ENCODE measurements at regions not wholly inside any gene's neighbourhood (a gene's known extent, or its start where the extent isn't known, plus 50 kb on each side); places are given as distances from the start of the nearest gene placed in this dataset.

DNA sequence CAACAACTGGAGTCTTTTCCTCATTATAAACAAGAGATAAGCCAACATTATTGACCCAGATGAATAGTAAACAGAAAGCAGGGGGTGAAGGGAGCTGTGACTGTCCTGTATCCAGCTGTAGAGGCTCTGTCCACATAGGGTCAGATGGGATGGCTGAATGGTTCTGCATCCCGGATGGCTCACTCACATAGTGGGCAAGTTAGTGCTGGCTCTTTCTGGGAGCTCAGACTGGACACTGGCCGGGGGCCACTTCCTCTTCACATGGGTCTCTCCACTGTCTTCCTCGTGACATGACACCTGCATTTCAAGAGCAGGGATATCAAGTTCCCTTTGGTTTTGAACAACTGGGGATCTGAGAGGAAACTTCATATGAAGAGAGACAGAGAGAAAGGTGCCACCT is 969.6 kb upstream of the TMEM132C start:
- no peak for DNase-seq

DNA sequence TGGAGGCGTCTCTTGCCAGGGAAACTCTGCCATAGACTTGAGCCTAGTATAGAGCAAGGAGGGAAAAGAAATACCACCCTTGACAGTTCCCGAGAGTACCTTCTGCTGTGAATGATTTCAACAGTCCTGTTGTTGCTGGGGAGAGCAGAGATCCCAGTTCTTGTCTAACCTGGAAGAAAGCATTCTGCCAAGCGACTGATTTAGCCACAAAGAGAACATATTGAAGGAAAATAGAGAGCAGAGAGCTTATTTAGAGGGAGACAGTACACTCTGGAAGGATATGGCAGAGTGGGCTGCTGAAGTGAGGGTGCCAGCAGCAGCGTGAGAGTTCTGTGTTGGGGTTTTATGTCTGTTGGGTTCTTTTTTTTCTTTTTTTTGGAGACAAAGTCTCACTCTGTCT is 966.9 kb upstream of the TMEM132C start:
- DNase-seq: no peak

DNA sequence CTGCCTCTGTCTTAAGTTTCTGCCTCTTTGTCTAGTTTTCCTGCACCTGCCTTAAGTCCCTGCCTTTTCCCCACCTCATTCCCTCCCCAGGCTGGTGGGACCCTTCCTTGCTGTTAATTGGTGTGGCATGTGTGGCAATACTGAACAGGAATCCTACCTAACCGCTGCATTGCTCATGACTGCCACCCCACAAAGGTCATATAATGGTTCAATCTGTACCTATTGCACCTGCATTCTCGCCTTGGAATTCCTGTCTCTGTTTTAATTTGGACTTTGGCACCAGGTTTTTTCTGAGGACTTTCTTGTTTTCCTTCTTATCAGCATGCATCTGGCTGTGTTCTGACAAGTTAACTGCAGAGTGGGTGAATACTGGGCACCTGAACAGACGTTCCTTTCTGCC is 966.2 kb upstream of the TMEM132C start:
- DNase-seq: no peak

DNA sequence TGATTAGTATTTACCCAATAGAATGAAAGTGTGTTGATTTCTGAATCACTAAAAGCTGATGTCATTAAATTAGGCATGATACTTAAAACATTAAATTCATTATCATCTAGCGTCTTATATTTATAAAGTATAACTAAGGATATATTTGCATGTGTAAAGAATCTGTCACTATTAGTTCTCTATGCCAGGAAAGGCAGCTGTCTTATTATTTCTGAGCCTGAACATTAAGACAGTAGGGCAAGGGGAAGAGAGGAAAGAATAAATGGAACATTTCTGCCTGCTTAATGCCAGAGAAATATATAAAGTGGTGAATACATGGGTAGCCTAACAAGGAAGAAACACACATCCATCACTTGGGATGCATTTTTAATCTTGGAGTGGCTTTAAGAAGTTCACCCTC is 965.1 kb upstream of the TMEM132C start:
- DNase-seq: no peak

DNA sequence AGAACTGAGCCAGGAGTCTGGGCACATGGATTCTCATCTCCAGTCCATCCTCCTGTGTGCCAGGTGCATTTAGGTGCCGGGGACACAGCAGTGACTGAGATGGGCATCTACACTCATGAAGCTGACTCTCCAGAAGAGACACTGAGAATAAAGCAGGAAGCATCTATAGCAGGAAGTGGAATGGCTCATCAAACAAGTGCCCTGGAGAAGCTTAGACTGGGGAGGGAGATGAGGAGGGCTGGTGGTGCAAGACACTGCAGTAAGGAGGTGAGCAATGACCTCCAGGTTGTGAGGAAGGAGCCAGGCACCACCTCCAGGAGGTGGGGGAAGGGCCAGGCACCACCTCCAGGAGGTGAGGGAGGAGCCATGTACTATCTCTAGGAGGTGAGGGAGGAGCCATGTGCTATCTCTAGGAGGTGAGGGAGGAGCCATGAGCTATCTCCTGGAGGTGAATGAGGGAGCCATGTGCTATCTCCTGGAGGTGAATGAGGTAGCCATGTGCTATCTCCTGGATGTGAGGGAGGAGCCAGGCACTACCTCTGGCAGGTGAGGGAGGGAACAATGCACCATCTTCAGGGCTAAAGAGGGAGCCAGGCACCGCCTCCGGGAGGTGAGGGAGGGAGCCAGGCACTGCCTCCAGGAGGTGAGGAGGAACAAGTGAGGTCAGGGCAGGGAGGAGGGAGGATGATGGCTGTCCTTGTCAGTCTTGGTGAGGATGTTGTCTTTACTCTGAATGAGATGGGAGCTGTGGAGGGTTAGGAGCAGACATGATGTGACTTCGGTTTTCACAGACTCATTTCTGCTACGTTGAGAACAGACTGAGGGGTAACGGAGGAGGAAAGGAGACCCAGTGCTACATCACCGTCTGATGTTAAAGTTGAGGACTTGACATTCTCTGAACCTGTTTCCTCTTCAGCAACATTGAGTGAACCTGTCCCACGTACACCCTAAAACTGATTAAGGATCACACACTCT is 961.9 kb upstream of the TMEM132C start:
- no peak for DNase-seq

DNA sequence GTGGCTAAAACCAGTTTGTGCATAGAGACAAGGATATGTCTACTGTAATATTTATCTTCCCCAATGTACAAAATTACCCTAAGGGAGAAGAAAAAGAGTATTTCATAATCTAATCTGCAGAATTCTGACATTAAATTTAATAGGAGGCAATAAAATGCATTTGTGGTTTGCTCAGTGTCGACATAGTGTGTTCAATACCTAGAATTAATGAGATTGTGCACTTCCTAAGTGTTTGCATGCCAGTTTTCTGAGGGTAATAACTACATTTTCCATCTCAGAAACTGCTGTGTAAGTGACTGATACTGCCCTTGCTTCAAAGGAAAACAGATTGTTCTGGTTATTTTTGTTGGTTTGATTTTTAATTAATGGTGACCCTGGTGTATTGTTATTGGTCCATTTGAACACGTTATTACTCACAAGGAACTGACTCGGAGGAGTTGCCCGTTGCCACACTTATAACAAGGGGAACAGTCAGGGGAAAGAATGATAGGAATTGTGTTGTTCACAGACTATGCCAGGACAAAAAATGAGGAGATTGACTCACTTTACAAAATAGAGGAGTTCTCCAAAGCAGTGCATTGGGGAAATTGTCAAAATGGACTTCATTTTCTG is 960.3 kb upstream of the TMEM132C start:
- DNase-seq: no peak

DNA sequence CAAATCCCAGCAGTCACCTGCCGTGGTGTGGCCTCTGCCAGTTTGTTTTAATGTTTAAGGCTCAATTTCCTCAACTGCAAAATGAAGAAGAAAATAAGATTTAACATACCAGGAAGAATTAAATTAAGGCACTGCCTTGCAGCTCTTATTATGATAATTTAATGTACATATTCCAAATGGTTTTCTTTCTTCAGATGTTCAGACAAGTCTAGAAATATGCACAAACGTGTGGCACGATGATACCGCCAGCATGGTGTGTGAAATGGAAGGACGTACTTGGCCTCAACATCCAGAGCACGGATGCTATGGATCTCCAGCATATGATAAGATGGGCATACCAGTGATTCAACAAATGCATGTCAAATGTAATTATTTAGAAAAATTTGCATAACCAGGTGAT is 959.4 kb upstream of the TMEM132C start:
- DNase-seq: no peak

DNA sequence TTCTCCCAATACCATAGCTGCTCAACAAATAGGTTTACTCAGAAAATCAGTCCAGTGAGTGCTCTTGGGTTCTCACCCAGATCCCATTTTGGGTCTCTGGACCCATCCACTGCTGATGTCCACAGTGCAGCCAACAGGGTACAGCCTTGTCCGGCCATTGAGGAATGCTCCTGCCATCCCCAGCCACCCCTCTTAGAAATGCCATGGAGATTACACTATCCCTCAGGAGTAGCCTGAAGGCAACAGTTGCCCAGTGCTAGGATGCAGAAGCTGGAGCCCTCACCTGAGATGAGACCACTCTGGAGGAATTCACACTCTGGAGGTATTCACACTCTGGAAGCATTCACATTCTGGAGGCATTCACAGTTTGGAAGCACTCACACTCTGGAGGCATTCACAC is 958.8 kb upstream of the TMEM132C start:
- DNase-seq: no peak

DNA sequence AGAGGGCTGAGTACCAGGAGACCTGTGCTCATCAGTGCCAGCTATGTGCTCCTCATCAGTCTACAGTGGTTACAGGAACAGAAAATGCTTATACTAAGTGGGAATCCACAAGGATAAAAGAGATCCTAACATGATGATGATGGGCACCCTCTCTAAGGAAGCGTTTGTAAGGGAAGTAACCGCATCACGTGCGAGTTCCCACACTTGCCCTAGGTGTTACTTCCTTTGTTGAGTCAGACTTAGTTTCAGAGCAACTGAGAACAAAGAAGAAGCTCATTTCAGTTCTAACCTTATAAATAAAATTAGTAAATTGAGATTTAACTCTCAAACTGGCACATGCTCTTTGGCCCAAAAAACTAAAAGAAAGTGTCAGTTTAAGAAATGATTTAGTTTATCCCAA is 956.4 kb upstream of the TMEM132C start:
- no peak for DNase-seq

DNA sequence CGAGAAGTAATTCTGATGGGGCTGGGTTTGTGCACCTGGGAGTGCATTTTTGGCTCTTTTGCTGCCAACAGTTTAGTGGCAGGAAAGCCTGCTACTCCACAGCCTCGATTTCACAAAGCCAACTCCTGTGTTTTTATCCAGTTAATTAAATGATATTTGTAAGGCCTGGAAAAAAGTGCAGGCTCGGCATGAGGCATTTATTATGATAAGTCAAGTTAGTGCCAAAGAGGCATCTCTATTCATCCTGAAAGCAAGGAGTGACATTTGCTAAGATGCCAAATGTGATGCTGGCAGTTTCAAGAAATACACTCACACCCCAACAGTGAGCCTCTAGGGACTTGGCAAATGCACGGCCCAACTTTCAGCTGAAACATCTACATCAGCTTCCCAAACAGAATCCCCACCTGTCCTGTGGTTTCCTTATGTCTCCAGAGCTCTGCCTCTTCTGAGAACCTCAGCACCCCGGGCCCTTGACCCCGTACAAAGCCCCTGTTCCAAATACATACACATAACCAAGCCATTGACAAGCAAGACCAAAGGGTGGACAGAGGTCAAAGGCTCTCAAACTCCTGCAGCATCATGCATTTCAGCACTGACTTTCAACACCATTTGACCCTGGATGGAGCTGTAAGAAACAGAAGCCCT is 955.1 kb upstream of the TMEM132C start:
- no peak for DNase-seq

DNA sequence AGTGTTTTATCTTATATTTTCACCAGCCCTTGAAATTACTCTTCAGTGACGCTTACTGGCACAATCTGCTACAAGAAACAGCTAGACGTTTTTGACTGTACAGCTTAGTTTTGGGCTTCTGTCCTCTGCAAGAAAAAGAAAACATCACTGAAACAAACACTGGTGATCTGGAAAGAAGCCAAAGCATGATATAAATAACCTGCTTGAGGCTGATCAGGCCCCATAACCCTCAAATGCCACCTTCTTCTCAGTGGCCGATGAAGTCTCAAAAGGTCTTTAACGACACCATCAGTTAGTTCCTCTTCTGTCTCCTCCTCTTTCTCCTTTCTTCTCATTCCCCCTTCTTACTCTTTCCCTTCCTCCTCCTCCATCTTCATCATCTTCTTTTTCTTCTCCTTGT is 942.3 kb upstream of the TMEM132C start:
- DNase-seq: no peak

DNA sequence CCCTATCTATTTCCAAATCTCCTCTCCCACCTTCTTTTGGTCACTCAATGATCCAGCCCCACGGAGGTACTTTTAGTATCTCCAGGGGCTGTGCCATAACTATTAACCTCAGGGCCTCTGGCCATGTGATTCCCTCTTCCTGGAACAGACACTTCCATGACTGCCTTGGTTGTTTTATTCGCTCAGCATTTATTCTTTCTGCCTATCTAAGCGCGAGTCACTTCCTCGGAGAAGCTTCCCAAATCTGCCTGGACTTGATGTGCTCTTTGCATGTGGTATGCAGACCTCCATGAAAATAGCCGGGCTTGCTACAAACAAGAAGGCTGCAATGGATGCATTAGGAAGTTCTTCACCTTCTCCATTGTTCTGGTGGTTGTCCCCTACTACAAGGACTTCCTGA is 939.0 kb upstream of the TMEM132C start:
- no peak for DNase-seq

DNA sequence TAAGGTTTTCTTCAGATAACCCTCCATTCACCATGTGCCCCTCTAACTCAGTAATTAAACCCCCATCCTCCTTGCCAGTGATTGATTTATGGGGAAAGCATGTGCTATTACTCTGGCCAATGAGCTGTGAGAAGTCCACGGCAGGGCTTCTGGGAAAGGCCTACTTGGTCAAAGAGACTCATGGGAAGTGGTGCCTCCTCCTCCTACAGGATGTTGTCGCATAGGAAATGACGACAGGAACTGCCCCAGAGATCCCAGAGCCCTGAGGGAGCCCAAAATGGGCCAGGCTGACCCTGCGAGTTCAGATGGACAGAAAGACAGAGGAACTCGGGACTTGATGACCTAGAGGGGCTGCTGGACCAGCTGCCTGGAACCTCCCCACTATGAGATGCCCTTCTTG is 938.1 kb upstream of the TMEM132C start:
- no peak for DNase-seq

DNA sequence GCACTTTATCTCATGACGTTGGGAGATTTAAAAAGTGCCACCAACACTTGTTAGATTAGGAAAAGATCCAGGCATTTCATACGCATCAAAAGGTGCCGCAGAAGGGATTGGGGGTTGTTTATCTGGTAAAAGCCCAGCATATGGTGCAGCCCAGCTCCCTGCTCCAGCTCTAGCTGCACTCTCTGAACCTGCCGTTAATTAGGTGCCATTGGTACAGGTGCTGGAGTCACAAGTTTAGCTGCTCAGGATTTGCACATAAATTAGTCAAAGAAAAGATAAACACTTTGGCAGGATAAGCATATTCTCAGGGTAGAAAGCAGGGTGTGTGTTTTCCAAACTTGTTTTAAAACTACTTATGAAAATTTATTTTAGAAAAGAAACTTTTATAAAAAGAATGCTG is 932.6 kb upstream of the TMEM132C start:
- DNase-seq: no peak

DNA sequence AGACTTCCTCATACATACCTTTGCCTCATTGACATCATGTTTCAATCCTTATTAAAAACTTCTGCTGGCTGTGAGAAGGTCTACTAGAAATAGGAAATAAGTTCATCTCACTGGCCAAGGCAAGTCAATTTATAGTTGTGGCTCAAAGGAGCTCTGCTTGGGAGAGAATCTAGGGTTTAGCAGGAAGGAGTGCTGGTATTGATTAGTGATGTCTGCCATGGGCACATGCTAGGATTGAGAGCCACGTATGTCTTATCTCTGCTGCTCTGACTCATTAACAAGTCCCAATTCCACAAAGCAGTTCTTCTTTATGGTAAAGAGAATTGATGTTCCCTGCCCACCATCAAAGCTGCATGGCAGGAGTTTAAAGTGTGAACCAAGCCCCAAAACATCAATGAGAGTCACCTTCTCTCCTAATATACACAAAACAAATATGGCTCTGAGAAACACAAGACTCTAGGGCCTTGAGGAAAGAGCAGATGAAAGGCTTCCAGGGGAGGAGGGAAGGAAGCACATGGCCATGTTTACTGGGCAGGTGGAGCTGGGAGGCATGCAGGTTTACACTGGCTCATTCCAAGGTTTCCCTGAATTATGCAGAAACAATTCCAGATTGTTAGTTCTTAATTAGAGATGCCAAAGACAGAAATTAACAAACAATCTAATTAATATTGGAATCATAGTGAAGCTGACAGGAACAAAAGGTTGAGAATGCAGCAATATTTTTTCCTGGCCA is 931.9 kb upstream of the TMEM132C start:
- no peak for DNase-seq

DNA sequence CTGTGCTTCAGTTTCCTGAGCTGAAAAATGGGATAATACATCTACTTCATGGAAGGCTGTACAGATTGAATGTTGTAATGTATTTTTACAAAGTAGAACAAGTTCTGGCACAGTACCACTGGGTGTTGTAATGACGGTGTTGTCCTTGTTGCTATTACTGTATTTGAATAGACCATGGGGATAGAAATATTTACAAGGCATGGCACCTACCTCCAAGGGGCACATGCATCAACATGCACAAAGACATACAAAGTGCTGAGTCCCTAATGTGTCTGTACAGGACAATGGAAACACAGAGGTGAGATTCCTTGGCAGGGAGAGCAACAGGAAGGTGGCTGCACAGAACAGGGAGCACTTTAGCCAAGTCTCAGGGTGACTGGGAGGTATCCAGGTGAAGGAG is 930.6 kb upstream of the TMEM132C start:
- DNase-seq: no peak

DNA sequence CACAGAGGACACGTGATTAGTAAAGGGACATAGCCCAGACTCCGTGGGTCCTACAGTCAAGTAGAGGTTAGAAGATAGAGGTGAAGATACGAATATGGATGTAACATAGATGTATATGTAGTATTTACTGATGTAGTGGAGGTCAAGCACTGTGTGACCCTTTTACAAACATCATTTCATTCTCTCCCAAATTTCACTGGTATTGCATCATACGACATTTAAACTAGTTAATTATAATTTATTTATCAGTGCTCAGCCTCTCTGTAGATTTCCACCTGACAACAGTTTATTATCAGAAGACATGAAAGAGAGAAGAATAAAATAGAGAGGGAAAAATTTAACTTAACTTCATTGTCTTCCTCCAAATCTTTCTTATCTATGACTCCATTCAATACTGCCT is 927.9 kb upstream of the TMEM132C start:
- no peak for DNase-seq

DNA sequence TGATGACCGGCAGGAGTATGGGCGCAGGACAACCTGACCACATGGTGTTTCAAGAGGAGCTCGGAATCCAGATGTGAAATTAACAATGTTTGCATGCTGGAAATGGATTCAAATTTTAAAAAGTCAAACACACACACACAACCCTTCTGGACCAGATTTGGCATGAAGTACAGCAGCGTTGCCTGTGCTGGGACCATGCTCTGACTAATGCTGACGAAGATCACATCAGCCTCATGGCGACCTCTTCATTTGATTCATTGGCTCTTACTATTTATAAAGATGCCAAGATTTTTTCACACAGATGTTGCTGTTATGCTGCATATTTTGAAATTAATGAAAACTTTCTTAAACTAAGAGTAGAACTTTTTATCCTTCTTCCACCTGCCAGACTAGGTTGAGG is 926.6 kb upstream of the TMEM132C start:
- DNase-seq: no peak

DNA sequence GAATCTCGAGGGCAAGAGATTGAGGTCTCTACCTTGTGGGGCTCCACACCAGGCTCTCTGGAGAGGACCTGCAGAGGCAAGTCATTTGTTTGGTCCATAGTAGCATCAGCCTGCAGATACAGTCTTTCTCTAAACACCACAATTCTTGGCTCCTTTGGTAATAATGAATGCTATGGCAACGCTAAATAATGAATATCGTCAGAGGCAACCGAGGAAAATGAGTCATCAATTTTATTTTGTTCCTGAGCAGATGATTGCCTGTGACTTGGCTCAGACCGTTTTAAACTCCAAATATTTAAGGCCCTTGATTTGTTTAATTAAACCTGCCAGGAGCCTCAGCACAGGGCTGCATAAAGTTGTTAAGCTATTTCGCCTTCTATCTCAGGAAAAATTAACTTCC is 924.1 kb upstream of the TMEM132C start:
- no peak for DNase-seq

DNA sequence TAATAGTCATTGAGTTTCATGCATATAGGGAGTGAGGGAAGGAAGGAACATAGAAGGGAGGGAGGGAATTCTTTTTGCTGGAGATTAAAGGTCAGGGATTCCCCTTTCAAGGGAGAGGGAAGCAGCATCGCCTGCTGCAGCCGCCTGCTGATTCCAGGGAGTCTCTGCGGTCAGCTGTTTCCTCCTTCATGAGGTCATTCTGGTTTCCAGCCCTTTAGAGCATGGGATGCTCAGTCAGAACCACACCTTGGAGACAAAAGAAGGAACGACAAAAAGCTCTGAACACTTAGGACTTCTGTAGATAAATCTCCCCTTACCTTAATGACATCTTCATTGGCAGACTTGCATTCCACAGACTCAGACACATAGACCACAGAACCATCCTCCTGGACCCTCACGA is 923.0 kb upstream of the TMEM132C start:
- DNase-seq: no peak

DNA sequence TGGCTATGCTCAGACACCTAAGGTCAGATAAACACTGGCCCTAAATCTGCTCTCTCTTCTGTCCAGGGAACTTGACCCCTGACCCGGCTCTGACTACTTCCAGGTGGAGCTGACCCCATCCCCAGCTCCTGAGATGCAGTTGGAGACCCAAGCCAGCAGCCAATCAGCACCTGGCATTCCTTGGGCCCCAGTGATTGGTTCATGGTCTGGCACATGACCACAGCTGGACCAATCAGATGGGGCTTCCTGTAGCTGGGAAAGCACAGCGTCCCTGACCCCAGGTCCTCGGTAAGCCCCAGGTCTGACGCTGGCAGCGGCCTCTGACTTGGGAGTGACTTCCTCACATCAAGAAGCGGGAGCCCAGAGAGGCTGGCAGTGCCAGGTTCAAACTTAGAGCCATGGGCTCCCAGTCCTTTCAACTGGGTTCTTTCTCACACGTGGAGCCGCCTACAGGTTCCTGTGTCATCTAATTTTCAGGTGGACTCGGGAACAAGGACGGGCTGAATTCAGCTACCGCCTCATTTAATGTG is 915.4 kb upstream of the TMEM132C start:
- no peak for DNase-seq

DNA sequence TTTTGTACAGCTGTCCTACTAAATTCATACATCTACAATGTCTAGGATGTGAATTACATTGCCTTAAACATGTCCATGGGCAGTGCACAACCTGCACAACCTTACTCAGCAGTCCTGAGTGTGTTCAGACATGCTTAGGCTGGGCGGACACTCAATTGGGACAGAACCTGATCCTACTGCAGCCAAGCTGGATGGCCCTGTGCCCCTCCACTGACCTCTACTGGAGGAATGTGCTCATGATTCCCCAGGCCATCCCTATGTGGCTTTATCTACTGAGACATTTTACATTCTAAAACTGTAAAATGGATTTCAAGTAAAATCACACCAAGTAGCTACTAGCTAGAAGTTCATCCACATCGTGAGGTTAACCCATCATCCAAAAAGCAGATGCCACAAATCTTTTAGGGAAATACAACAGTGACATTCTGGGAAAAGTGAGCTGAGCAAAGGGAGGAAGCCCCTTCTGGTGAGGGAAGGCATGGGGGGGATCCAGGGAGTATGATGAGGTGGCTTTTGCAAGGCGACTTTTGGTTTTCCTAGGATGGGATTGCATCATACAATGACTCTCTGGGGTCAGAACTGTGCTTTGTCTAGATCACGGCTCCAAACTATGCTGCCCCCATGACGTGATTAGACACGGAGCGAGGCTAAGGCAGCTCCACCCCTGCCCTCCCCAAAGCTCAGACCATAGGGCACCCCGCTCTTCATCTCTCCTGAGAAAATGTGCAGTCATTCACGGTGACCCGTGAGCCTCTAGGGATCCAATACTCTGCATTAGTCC is 911.7 kb upstream of the TMEM132C start:
- DNase-seq: no peak

Data from activated CD4-positive, alpha-beta T cell treated with anti-CD3 and anti-CD28 coated beads, Interleukin-2, amount 50 U/mL, for 48 hours (primary cell).